WERI-Rb-1 (cell line): ENCODE measurements at regions not wholly inside any gene's neighbourhood (a gene's known extent, or its start where the extent isn't known, plus 50 kb on each side); places are given as distances from the start of the nearest gene placed in this dataset.

Source experiments
- DNase-seq: peaks from one replicate; pipeline ENCODE4 v3.0.0-alpha.2; 2020
- H3K27ac ChIP-seq: fragments of 250-450 bp; sonication (Bioruptor Pico); 2 replicates; pipeline ENCODE4 v1.5.1; 2020; ENCODE audit warnings: mild to moderate bottlenecking, moderate library complexity
- H3K27me3 ChIP-seq: fragments of 250-450 bp; sonication (Bioruptor Pico); 2 replicates; pipeline ENCODE4 v1.5.1; 2021; ENCODE audit warnings: mild to moderate bottlenecking, low read depth, moderate library complexity; ENCODE audit not compliant: insufficient read depth, severe bottlenecking
- H3K36me3 ChIP-seq: fragments of 250-450 bp; sonication (Bioruptor Pico); 2 replicates; pipeline ENCODE4 v1.5.1; 2020; ENCODE audit warnings: mild to moderate bottlenecking, moderate library complexity
- H3K4me3 ChIP-seq: 2 replicates; pipeline ENCODE4 v1.5.1; 2011; ENCODE audit warnings: low read depth, mild to moderate bottlenecking, control low read depth, low read length
- H3K9me3 ChIP-seq: fragments of 250-450 bp; sonication (Bioruptor Pico); 2 replicates; pipeline ENCODE4 v1.5.1; 2021; ENCODE audit warnings: mild to moderate bottlenecking, moderate library complexity; ENCODE audit not compliant: severe bottlenecking
- TF ChIP-seq, protein P1 (sequence below): IDR thresholded peaks from 2 replicates; pipeline ENCODE4 v1.5.1; 2011; ENCODE audit warnings: low read depth, mild to moderate bottlenecking, control low read depth, inconsistent platforms, low read length

GRCh38 chr2:236752096-236752495 is 182.5 kb downstream of the ACKR3 start:
- Histone ChIP-seq H3K27ac (no peak overlapping the region), H3K36me3 (no peaks in the 10 kb centered on the region), H3K9me3 (no peaks in the 10 kb centered on the region), H3K4me3 (no peak overlapping the region), H3K27me3 (no peaks in the 10 kb centered on the region)
- DNase-seq = no peak
- TF ChIP-seq, protein P1, sequence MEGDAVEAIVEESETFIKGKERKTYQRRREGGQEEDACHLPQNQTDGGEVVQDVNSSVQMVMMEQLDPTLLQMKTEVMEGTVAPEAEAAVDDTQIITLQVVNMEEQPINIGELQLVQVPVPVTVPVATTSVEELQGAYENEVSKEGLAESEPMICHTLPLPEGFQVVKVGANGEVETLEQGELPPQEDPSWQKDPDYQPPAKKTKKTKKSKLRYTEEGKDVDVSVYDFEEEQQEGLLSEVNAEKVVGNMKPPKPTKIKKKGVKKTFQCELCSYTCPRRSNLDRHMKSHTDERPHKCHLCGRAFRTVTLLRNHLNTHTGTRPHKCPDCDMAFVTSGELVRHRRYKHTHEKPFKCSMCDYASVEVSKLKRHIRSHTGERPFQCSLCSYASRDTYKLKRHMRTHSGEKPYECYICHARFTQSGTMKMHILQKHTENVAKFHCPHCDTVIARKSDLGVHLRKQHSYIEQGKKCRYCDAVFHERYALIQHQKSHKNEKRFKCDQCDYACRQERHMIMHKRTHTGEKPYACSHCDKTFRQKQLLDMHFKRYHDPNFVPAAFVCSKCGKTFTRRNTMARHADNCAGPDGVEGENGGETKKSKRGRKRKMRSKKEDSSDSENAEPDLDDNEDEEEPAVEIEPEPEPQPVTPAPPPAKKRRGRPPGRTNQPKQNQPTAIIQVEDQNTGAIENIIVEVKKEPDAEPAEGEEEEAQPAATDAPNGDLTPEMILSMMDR = no peak

GRCh38 chr2:236753606-236754270 is 184.1 kb downstream of the ACKR3 start:
- H3K36me3 ChIP-seq = no peaks in the 10 kb centered on the region
- DNase-seq = no peak
- peak overlapping the region; percentile 37; the same call in 1 of the 2 replicates for H3K27ac ChIP-seq
- H3K9me3 ChIP-seq = no peaks in the 10 kb centered on the region
- no peaks in the 10 kb centered on the region for H3K27me3 ChIP-seq
- H3K4me3 ChIP-seq = no peak overlapping the region
- TF ChIP-seq, protein P1 = no peak

DNA sequence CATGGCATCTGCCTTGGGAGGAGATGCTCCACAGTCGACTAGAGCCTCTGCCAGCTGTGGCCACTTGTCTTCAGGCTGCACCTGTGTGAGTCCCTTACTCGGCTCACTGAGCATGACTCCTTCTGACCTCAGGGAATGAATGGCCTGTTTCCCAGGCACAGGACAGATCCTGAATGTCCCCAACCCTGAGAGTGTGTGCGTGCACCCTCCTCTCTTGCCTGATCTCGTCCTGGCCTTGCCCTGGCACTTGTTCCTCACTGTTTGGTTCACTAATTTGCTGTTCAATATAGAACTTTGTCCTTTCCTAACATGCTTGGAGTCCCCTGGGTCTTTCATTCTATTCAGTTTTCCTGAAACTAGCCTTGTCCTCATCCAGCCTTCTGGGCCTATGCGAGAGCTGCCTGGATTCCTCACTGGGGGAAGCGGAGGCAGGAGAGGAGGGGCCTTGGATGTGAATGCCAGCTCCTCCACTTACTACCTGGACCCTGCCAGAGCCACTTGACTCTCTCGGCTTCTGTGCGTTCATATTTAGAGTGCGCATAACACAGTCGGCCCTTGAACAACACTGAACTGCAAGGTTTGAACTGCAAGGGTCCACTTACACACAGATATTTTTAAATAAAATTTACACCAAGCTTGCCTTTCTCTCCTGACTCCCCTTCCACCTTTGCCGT is 184.8 kb downstream of the ACKR3 start:
- H3K36me3 ChIP-seq = no peaks in the 10 kb centered on the region
- DNase-seq = no peak
- no peaks in the 10 kb centered on the region for H3K27me3 ChIP-seq
- H3K9me3 ChIP-seq = no peaks in the 10 kb centered on the region
- H3K27ac ChIP-seq = no peak overlapping the region; the same call in 1 of the 2 replicates
- TF ChIP-seq, protein P1 = no peak
- H3K4me3 ChIP-seq = no peak overlapping the region

DNA sequence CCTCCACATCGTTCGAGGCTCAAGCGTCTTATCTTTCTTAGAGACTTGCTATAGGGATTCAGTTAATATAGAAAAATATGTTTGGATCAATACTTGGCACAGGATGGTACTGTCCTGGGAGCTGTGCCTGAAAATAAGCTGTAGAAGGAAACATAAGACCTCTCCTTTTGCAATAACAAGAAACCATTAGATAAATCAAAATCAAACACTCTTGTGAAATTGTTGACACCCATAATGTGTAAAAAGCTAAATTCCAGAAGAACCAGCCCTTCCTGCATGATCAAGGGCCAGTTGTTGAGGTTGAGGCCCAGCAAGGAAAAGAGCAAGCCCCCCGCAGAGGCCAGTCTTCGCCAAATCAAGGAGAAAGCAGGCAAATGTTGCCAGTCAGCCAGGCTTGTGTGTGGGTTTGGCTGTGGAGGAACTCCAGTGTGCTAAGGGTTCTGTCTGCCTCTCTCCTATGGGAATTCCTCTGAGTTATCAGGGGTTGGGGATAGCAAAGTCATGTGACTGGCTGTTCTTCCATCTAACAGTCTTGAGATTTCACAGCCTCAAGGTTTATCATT is 185.7 kb downstream of the ACKR3 start:
- Histone ChIP-seq H3K9me3 (no peaks in the 10 kb centered on the region), H3K27me3 (no peaks in the 10 kb centered on the region), H3K36me3 (no peaks in the 10 kb centered on the region), H3K27ac (no peak overlapping the region), H3K4me3 (no peak overlapping the region)
- TF ChIP-seq, protein P1 = no peak
- DNase-seq = no peak

GRCh38 chr2:236758406-236758805 is 188.8 kb downstream of the ACKR3 start:
- no peaks in the 10 kb centered on the region for H3K9me3 ChIP-seq
- no peaks in the 10 kb centered on the region for H3K27me3 ChIP-seq
- no peak overlapping the region for H3K27ac ChIP-seq
- H3K4me3 ChIP-seq = no peak overlapping the region
- no peak for DNase-seq
- TF ChIP-seq, protein P1 = no peak
- H3K36me3 ChIP-seq = no peaks in the 10 kb centered on the region
